GM19468 (cell line): ENCODE measurements at regions not wholly inside any gene's neighbourhood (a gene's known extent, or its start where the extent isn't known, plus 50 kb on each side); places are given as distances from the start of the nearest gene placed in this dataset.
"Not testable (repeated sequence)": the region's sequence is repeated elsewhere in the genome, so short reads cannot be mapped to it uniquely, and the experiment has no call there.

Experiments
- ATAC-seq: cut with Tn5 transposase; IDR thresholded peaks from one replicate; pipeline ENCODE4 v1.9.1; 2021; ENCODE audit warnings: mild to moderate bottlenecking, moderate library complexity, moderate number of reproducible peaks; ENCODE audit not compliant: unreplicated experiment; ENCODE audit errors: extremely low read depth

- no peak for ATAC-seq
Observed at GRCh38 chr10:64346389-64346788, 825.2 kb downstream of the REEP3 start.

- no peak for ATAC-seq
Observed at GRCh38 chr10:64350665-64351064, 829.5 kb downstream of the REEP3 start.

GRCh38 chr10:64358907-64359306 is 837.7 kb downstream of the REEP3 start:
- no peak for ATAC-seq

GRCh38 chr10:64360240-64360639 is 839.0 kb downstream of the REEP3 start:
- not testable (repeated sequence) for ATAC-seq

- ATAC-seq = no peak
Observed at GRCh38 chr10:64363687-64364086, 842.5 kb downstream of the REEP3 start.

GRCh38 chr10:64365663-64366062 is 844.5 kb downstream of the REEP3 start:
- ATAC-seq = no peak

GRCh38 chr10:64368298-64368697 is 847.1 kb downstream of the REEP3 start:
- ATAC-seq = no peak

GRCh38 chr10:64369885-64370773 is 848.9 kb downstream of the REEP3 start:
- ATAC-seq = no peak

- no peak for ATAC-seq
Observed at GRCh38 chr10:64374346-64374745, 853.1 kb downstream of the REEP3 start.

GRCh38 chr10:64376167-64376566 is 855.0 kb downstream of the REEP3 start:
- no peak for ATAC-seq

GRCh38 chr10:64379898-64380297 is 858.7 kb downstream of the REEP3 start:
- ATAC-seq = no peak

- ATAC-seq = no peak
Observed at GRCh38 chr10:64385355-64385754, 864.2 kb downstream of the REEP3 start.

- no peak for ATAC-seq
Observed at GRCh38 chr10:64394744-64395143, 873.5 kb downstream of the REEP3 start.

GRCh38 chr10:64396105-64396708 is 875.0 kb downstream of the REEP3 start:
- no peak for ATAC-seq

GRCh38 chr10:64397125-64397524 is 875.9 kb downstream of the REEP3 start:
- no peak for ATAC-seq

GRCh38 chr10:64408391-64409183 is 887.4 kb downstream of the REEP3 start:
- ATAC-seq = no peak

- ATAC-seq = no peak
Observed at GRCh38 chr10:64409349-64409748, 888.1 kb downstream of the REEP3 start.

GRCh38 chr10:64416011-64416410 is 894.8 kb downstream of the REEP3 start:
- ATAC-seq = no peak

GRCh38 chr10:64419461-64419860 is 898.3 kb downstream of the REEP3 start:
- ATAC-seq = no peak

GRCh38 chr10:64426745-64427144 is 905.5 kb downstream of the REEP3 start:
- ATAC-seq = no peak
